GM19328 (cell line): ENCODE measurements at regions not wholly inside any gene's neighbourhood (a gene's known extent, or its start where the extent isn't known, plus 50 kb on each side); places are given as distances from the start of the nearest gene placed in this dataset.

Experiments
- ATAC-seq: cut with Tn5 transposase; IDR thresholded peaks from one replicate; pipeline ENCODE4 v1.9.1; 2021; ENCODE audit warnings: mild to moderate bottlenecking, moderate library complexity; ENCODE audit not compliant: unreplicated experiment

GRCh38 chr12:66066137-66066928 is 64.2 kb downstream of the LLPH start:
- ATAC-seq: peak; percentile 54

GRCh38 chr12:66065641-66066136 is 64.9 kb downstream of the LLPH start:
- no peak for ATAC-seq

GRCh38 chr12:66065150-66065549 is 65.4 kb downstream of the LLPH start:
- ATAC-seq: no peak

- no peak for ATAC-seq
These were observed 66.6 kb downstream of the LLPH start for GRCh38 chr12:66063916-66064315.

- no peak for ATAC-seq
These were observed 68.3 kb downstream of the LLPH start for GRCh38 chr12:66062290-66062625.

GRCh38 chr12:66061557-66062289 is 68.8 kb downstream of the LLPH start:
- no peak for ATAC-seq

GRCh38 chr12:66061076-66061475 is 69.5 kb downstream of the LLPH start:
- ATAC-seq: no peak

- no peak for ATAC-seq
These were observed 70.2 kb downstream of the LLPH start for GRCh38 chr12:66060163-66060907.

GRCh38 chr12:66059666-66060065 is 70.9 kb downstream of the LLPH start:
- ATAC-seq: no peak

- ATAC-seq: no peak
These were observed 72.0 kb downstream of the LLPH start for GRCh38 chr12:66058554-66058953.

- ATAC-seq: peak; percentile 90
These were observed 74.7 kb downstream of the LLPH start for GRCh38 chr12:66055837-66056319.

- ATAC-seq: no peak
These were observed 77.4 kb downstream of the LLPH start for GRCh38 chr12:66052988-66053615.

GRCh38 chr12:66051361-66051760 is 79.2 kb downstream of the LLPH start:
- ATAC-seq: no peak

GRCh38 chr12:66050610-66051009 is 79.9 kb downstream of the LLPH start:
- no peak for ATAC-seq

- ATAC-seq: no peak
These were observed 80.3 kb downstream of the LLPH start for GRCh38 chr12:66050283-66050576.

GRCh38 chr12:66049538-66050282 is 80.8 kb downstream of the LLPH start:
- ATAC-seq: no peak

- no peak for ATAC-seq
These were observed 81.6 kb downstream of the LLPH start for GRCh38 chr12:66048835-66049537.

- no peak for ATAC-seq
These were observed 82.2 kb downstream of the LLPH start for GRCh38 chr12:66048218-66048834.

- ATAC-seq: peak; percentile 63
These were observed 83.0 kb downstream of the LLPH start for GRCh38 chr12:66047411-66048021.
